Stimulated activated CD4-positive, alpha-beta T cell treated with anti-CD3 and anti-CD28 coated beads, Interleukin-4, amount 100 ng/mL, for 48 hours (primary cell): ENCODE measurements at regions not wholly inside any gene's neighbourhood (a gene's known extent, or its start where the extent isn't known, plus 50 kb on each side); places are given as distances from the start of the nearest gene placed in this dataset.

Source experiments
- DNase-seq, 2 donors: peaks; one replicate each; pipeline ENCODE4 v3.0.0-alpha.2; 2020; ENCODE audit warnings: low read depth in 2 of 2

GRCh38 chr12:90257927-90258624, 549.4 kb upstream of the ATP2B1 start:
- DNase-seq = no peak

GRCh38 chr12:90254796-90255195, 546.2 kb upstream of the ATP2B1 start:
- no peak for DNase-seq

GRCh38 chr12:90253674-90254181, 545.1 kb upstream of the ATP2B1 start:
- DNase-seq = peak; percentile 1 to 21

- no peak for DNase-seq
Observed at GRCh38 chr12:90253136-90253535, 544.5 kb upstream of the ATP2B1 start.

DNA sequence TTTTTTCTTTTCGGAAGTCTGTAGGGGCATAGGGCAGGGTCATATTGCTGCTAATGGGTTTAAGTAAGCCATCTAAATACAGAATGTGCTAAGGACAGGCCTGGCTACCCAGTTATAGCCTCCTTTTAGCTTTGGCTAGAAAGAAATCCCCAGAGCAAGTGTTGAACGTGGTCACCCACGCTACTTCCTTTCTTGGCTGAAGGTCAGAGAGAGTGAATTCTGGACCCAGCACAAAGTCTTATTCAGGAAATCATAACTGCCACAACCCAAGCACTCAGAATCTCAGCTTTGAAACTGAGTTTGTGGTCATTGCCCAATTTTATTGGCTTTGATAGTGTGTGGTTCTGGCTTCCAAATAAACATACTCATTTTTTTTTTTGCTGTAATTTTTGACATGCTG, 542.1 kb upstream of the ATP2B1 start:
- DNase-seq = no peak

DNA sequence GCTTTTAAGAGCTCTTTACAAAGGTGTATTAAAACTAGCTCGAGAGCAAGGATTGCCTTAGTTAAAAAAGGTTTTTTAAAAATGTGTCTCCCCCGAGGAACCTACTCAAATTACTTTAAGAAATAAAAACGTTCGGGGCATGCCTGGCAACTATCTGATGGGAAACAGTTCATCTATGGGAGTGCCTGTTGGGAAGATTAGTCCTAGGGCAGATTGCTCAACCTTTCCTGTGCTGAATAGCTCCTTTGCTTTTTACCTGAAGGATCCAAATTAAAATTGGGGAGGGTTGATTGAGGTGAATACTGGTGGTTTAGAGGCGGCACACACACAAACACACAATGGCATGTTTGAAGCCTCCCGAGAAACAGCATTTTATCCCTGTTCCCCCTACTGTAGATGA, 541.4 kb upstream of the ATP2B1 start:
- no peak for DNase-seq

GRCh38 chr12:90246688-90247087, 538.0 kb upstream of the ATP2B1 start:
- DNase-seq = no peak

DNA sequence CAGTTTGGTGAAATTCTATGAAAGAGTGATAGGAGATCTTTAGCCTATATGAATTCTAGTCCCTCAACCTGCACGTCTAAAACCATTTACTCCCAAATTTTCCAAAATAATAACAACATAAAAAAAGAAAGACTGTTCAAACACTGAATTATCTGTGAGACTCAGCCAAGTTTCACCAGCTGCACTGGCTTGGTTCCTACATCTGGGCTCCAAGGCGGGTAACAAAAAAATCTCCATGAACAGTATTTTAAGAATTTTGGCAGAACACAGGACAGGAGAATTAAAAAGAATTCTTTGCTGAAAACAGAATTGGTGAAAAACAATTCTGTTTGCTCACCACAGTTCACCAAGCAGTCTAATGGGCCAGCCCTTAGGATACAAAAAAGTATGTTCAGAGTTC, 536.8 kb upstream of the ATP2B1 start:
- DNase-seq = no peak

DNA sequence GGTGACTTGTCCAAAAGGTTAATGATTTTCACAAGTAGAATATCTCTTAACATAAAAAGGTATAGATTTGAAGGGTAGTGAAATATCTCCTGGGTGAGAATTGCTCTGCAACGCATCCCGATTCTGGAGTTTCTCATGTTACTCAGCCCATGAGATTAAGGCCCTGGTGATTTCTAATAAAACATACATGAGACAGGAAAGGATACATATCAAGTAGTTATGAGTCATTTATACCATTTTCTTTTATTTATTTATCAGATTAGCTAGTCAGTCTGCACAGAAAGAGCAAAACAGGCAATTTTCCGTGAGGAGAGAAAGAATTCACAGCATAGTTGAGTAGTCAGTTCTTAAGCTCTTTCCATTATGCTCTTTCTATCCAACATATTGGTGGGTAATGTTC, 535.6 kb upstream of the ATP2B1 start:
- no peak for DNase-seq

DNA sequence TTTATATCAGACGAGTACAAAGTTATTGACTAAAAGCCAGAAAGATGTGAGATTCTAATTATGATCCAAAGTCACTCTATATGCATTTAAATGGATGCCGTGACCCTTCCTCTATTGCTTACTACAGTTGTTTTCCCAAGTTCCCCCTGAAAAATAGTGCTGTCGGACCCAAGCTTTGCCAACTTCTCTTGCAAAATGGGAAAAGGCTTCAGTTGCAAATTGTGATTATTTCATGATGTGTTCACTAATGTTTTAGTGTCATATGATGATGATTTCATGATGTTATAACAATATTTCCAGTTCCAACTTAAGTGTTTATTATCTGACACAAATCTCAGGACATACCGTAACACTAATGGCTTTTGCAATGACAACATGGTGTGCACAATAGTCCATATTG, 534.6 kb upstream of the ATP2B1 start:
- no peak for DNase-seq

DNA sequence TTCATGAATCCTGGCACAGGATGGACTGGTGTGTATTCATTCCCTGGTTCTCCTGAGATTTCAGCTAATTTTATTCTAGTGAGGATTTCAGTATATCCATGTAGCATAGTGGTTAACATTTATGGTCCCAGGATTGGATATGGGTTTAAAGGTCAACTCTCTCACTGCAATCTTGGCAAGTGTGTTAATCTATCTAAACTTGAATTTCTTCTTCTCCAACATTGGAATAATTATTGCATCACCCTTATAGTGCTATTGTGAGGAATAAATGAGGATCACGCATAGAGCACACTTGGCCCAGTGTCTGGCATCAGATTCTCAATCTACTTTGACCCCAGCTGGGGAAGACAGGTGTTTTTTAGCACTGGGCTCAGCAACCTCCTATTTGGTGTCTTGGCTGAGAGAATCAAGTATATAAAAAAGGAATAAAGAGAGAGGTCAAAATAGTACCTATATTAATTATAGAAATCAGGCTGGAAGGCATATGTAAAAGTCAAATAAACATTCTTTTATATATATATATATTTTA, 531.2 kb upstream of the ATP2B1 start:
- DNase-seq = no peak

DNA sequence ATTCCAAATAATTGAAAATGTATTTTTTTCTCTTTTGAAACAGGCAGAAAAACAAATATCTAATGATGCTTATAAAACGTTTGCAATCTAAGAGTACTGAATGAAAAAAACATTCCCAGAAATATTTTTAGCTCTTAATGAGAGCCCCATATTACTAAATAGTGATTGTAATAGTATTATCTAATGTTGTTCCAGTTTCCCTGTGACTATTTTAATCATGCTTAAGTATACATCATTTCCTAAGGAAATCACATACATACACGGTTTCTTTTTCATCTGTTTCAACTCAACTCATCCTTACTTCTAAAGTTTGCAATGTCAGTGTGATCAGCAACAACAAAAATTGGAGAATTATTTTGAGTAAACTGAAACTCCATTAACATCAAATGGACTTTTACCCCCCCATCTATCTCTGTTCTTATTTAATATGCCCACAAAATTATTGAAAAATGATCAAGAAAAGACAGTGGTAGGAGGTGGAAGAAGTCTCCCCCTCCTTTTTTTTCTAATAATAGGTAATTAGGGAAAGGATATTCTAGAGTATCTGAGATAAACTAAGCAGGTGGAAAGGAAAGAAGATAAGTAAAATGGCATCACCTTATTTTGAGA, 530.1 kb upstream of the ATP2B1 start:
- no peak for DNase-seq

DNA sequence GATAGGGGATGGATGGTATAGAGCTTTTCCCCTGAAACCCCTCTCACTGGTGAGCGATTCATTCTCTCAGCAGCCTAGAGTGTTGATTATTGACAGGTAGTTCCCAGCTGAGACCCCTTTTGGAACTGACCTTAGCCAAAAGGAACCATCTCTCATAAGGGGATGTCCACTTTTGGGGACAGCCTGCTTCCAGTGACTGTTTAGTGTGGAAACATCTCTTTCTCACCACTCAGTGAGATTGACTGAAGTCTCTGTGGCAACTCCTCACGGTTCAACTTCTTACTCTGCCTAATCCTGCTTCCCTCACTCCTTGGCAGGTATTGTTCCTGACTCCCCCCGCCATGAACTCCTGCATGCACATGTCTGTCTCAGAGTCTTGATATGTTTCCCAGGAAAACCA, 529.2 kb upstream of the ATP2B1 start:
- DNase-seq = no peak

DNA sequence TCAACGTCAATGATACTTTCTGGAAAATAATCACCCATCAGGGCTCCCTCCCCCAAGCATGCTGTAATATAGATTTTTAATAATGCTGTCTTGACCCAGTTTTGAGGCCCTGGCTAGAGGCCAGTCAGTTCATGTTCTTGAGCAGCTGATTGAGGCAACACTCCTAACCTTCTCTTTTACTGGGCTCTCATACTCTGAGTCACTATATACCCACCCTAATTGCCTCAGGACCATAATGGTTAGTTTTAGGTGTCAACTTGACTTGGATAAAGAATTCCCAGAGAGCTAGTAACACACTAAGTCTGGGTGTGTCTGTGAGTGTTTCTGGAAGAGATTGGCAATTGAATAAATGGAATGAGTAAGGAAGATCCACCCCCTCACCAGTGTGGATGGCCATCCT, 527.0 kb upstream of the ATP2B1 start:
- DNase-seq = no peak

DNA sequence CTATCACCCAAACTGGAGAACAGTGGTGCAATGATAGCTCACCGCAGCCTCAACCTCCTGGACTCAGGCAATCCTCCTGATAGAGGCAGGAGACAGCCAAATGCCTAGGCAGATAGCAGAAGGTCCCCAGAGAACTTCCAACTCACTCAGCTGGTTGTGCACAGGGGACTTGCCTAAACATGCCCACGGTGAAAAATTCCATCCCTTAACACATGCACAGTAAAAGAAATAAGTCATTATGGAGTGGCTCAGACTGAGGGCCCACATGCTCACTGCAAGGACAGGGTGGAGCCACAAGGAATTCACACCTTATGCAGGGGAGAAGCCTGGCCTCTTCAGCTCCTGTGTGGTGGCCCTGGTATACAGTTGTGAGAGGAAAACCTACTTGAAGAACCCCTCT, 525.8 kb upstream of the ATP2B1 start:
- DNase-seq = no peak

DNA sequence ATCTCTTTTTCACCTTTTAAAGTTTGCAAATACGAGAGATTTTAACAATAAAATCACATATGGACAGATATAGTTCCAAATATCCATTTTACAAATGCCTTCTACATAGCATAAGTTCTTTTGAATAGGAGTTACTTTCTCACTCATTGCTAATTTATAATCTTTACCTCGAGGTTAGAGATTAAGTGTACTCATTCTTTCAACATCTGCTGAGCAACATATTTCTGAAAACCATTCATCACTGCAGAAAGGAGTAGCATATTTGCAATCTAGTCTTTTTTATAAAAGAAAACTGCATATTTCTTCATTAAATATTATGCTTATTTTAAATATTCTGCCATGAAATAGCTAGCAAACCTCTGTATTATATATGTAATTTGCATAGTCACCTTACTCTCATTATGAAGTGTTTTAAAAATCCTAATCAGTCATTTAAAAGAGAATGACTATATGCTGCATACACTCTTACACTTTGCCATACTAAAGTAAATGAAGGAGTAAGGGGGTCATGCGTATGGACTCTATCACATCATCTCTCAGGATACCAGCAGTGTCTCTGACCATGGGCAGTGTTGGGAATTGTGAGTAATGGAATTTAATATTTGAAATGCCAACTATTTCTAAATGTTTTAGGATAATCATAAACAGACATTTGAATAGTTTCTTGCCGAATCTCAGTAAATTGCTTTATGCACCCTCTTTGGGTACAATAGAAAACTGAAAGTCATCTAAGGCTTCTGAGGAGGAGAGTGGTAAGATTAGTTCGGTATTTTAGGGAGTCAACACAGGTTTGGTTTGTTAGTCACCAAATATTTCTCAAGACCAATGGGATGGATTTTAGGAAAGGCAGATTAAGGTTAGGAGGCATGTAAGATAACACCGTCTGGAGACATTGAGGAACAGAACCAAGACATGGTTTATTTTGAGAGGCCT, 524.8 kb upstream of the ATP2B1 start:
- no peak for DNase-seq

- DNase-seq = no peak
Observed at GRCh38 chr12:90229407-90230170, 521.0 kb upstream of the ATP2B1 start.

GRCh38 chr12:90226211-90226610, 517.6 kb upstream of the ATP2B1 start:
- DNase-seq = no peak

DNA sequence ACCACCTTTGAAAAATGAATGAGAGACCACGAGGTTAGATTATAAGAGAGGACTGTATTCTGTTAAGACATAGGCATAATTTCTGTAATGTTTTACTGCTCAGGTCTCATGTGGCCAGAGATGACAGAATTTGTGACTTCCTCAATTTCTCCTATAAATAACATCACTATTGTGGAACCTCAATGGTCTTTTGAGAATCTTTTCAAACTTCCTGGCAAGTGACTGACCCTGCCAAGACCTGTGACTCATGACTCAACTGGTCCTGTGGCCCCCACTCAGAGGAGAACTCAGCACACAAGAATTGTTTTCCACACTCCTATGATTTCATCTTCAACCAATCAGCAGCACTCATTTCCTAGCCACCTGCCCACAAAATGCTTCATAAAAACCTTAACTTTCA, 508.2 kb upstream of the ATP2B1 start:
- no peak for DNase-seq

GRCh38 chr12:90216020-90216552, 507.4 kb upstream of the ATP2B1 start:
- no peak for DNase-seq

- DNase-seq = no peak
Observed at GRCh38 chr12:90211017-90211416, 502.4 kb upstream of the ATP2B1 start.
